DND-41 (cell line): ENCODE measurements at regions not wholly inside any gene's neighbourhood (a gene's known extent, or its start where the extent isn't known, plus 50 kb on each side); places are given as distances from the start of the nearest gene placed in this dataset.

ENCODE experiments used
- ATAC-seq: fragments of 200-7000 bp; cut with Tn5 transposase; 3 replicates; pipeline ENCODE4 v1.9.1; 2021; ENCODE audit warnings: low read depth; ENCODE audit not compliant: insufficient read depth
- DNase-seq: peaks from one replicate; pipeline ENCODE4 v3.0.0-alpha.2; 2020
- H2AFZ ChIP-seq: 2 replicates; pipeline ENCODE4 v1.6.0; 2012; ENCODE audit warnings: low read depth, low read length
- H3K27ac ChIP-seq: 2 replicates; pipeline ENCODE4 v1.5.1; 2012; ENCODE audit warnings: low read length, inconsistent platforms
- H3K27me3 ChIP-seq: fragments of 200-600 bp; sonication (generic); 2 replicates; pipeline ENCODE4 v1.6.0; 2012; ENCODE audit warnings: low read length, mild to moderate bottlenecking, inconsistent platforms; ENCODE audit not compliant: insufficient read depth, poor library complexity
- H3K36me3 ChIP-seq: 2 replicates; pipeline ENCODE4 v1.5.1; 2012; ENCODE audit warnings: low read length, inconsistent platforms; ENCODE audit not compliant: insufficient read depth
- H3K4me1 ChIP-seq: 2 replicates; pipeline ENCODE4 v1.5.1; 2012; ENCODE audit warnings: mild to moderate bottlenecking, low read length; ENCODE audit not compliant: insufficient read depth
- H3K4me2 ChIP-seq: 2 replicates; pipeline ENCODE4 v1.6.0; 2012; ENCODE audit warnings: mild to moderate bottlenecking, moderate library complexity, low read length, inconsistent platforms; ENCODE audit not compliant: insufficient read depth
- H3K4me3 ChIP-seq, 2 experiments: fragments of 200-600 bp in 1 of 2; shearing (Covaris generic) in 1 of 2; 2 replicates each; pipeline ENCODE4 v1.5.1; 2012 to 2016; ENCODE audit warnings: inconsistent platforms in 2 of 2, low read length in 2 of 2, mild to moderate bottlenecking in 2 of 2, low read depth in 1 of 2, moderate library complexity in 1 of 2
- H3K79me2 ChIP-seq: 2 replicates; pipeline ENCODE4 v1.6.0; 2012; ENCODE audit warnings: low read length, inconsistent platforms; ENCODE audit not compliant: insufficient read depth
- H3K9ac ChIP-seq: 2 replicates; pipeline ENCODE4 v1.6.0; 2012; ENCODE audit warnings: low read depth, mild to moderate bottlenecking, inconsistent platforms, low read length, moderate library complexity
- H3K9me3 ChIP-seq: 2 replicates; pipeline ENCODE4 v1.5.1; 2012; ENCODE audit warnings: low read length, moderate library complexity, mild to moderate bottlenecking, inconsistent platforms; ENCODE audit not compliant: insufficient read depth, severe bottlenecking
- H4K20me1 ChIP-seq: 2 replicates; pipeline ENCODE4 v1.6.0; 2012; ENCODE audit warnings: low read length; ENCODE audit not compliant: insufficient read depth
- CTCF ChIP-seq: IDR thresholded peaks from 2 replicates; pipeline ENCODE4 v1.5.1; 2012; ENCODE audit warnings: borderline replicate concordance, low read length, moderate library complexity, mild to moderate bottlenecking; ENCODE audit not compliant: poor library complexity, severe bottlenecking; ENCODE audit errors: extremely low read depth
- EZH2 ChIP-seq: IDR thresholded peaks from 3 replicates; pipeline ENCODE4 v1.6.1; 2012; ENCODE audit warnings: borderline replicate concordance, low read depth, mild to moderate bottlenecking, moderate library complexity, low read length, inconsistent platforms; ENCODE audit not compliant: severe bottlenecking

GRCh38 chr4:163892417-163892816, 397.9 kb downstream of the TMA16 start:
- Histone ChIP-seq H3K27me3 (no peaks in the 10 kb centered on the region), H3K36me3 (no peaks in the 10 kb centered on the region), H3K4me2 (no peak overlapping the region), H3K79me2 (no peaks in the 10 kb centered on the region), H2AFZ (no peak overlapping the region), H4K20me1 (no peaks in the 10 kb centered on the region), H3K27ac (no peak overlapping the region), H3K9ac (no peak overlapping the region), H3K4me3 (no peak overlapping the region), H3K9me3 (no peaks in the 10 kb centered on the region), H3K4me1 (0 out of 2 replicates have a peak, but pooled peaks cover 7% of the 10 kb centered on the region)
- DNase-seq (no peak), ATAC-seq (no peak)
- TF ChIP-seq EZH2: no peak
- no peak for TF ChIP-seq CTCF

- Histone ChIP-seq H3K9ac (no peak overlapping the region), H3K79me2 (no peaks in the 10 kb centered on the region), H3K4me1 (0 out of 2 replicates have a peak, but pooled peaks cover 7% of the 10 kb centered on the region), H3K4me3 (no peak overlapping the region), H3K36me3 (no peaks in the 10 kb centered on the region), H4K20me1 (no peaks in the 10 kb centered on the region), H3K27ac (no peak overlapping the region), H3K4me2 (no peak overlapping the region), H3K9me3 (no peaks in the 10 kb centered on the region), H2AFZ (no peak overlapping the region), H3K27me3 (no peaks in the 10 kb centered on the region)
- ATAC-seq: peak; percentile 98
- TF ChIP-seq EZH2 (no peak), CTCF (no peak)
- DNase-seq: peak; percentile 37
Observed at GRCh38 chr4:163895378-163896005, 401.0 kb downstream of the TMA16 start.

- no peak overlapping the region for H3K9ac ChIP-seq
- no peak overlapping the region for H3K27ac ChIP-seq
- H3K4me2 ChIP-seq: no peak overlapping the region
- no peaks in the 10 kb centered on the region for H3K4me1 ChIP-seq
- no peaks in the 10 kb centered on the region for H3K27me3 ChIP-seq
- H3K9me3 ChIP-seq: no peaks in the 10 kb centered on the region
- no peak for TF ChIP-seq EZH2
- ATAC-seq: no peak
- no peaks in the 10 kb centered on the region for H3K79me2 ChIP-seq
- H3K36me3 ChIP-seq: no peaks in the 10 kb centered on the region
- H4K20me1 ChIP-seq: no peaks in the 10 kb centered on the region
- no peak overlapping the region for H3K4me3 ChIP-seq
- DNase-seq: no peak
- H2AFZ ChIP-seq: no peak overlapping the region
Observed at GRCh38 chr4:163901319-163901718, 406.8 kb downstream of the TMA16 start.

GRCh38 chr4:163902417-163902816, 407.9 kb downstream of the TMA16 start:
- Histone ChIP-seq H3K4me1 (no peaks in the 10 kb centered on the region), H3K4me3 (no peak overlapping the region), H3K9me3 (no peaks in the 10 kb centered on the region), H3K9ac (no peak overlapping the region), H3K79me2 (no peaks in the 10 kb centered on the region), H3K27ac (no peak overlapping the region), H3K4me2 (no peak overlapping the region), H2AFZ (no peak overlapping the region), H3K36me3 (no peaks in the 10 kb centered on the region), H3K27me3 (no peaks in the 10 kb centered on the region), H4K20me1 (no peaks in the 10 kb centered on the region)
- no peak for ATAC-seq
- TF ChIP-seq CTCF: no peak
- TF ChIP-seq EZH2: no peak
- no peak for DNase-seq
